Activated CD4-positive, alpha-beta T cell treated with anti-CD3 and anti-CD28 coated beads, Interleukin-2, amount 50 U/mL, for 1 hour (primary cell): ENCODE measurements at regions not wholly inside any gene's neighbourhood (a gene's known extent, or its start where the extent isn't known, plus 50 kb on each side); places are given as distances from the start of the nearest gene placed in this dataset.

Experiments used
- DNase-seq: peaks from one replicate; pipeline ENCODE4 v3.0.0-alpha.2; 2020

- no peak for DNase-seq
Observed at GRCh38 chr1:34331020-34331926, 154.6 kb downstream of the C1orf94 start.

- no peak for DNase-seq
Observed at GRCh38 chr1:34332996-34333395, 156.3 kb downstream of the C1orf94 start.

DNA sequence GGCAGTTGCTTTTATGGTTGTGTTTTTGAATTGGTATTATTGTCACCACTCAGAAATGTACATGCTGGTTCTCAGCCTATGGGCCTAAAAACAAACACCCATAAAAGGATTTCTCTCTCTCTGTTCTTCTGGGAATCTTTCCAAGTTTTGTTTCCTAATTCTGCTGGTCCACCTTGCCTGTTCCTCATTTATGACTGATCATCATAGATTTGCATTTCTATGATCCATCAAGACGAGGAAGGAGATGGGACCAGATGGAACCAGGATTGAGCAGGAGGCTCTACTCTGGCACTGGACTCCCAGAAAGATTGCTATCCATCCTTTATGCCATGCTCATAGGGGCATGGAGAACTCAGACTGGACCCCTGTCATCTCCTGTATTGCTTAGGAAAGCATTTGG is 162.2 kb downstream of the C1orf94 start:
- DNase-seq = no peak

GRCh38 chr1:34341896-34342295 is 165.2 kb downstream of the C1orf94 start:
- no peak for DNase-seq

GRCh38 chr1:34342334-34342733 is 165.6 kb downstream of the C1orf94 start:
- no peak for DNase-seq

- no peak for DNase-seq
Observed at GRCh38 chr1:34346128-34346527, 169.4 kb downstream of the C1orf94 start.

GRCh38 chr1:34353409-34353808 is 176.7 kb downstream of the C1orf94 start:
- no peak for DNase-seq

DNA sequence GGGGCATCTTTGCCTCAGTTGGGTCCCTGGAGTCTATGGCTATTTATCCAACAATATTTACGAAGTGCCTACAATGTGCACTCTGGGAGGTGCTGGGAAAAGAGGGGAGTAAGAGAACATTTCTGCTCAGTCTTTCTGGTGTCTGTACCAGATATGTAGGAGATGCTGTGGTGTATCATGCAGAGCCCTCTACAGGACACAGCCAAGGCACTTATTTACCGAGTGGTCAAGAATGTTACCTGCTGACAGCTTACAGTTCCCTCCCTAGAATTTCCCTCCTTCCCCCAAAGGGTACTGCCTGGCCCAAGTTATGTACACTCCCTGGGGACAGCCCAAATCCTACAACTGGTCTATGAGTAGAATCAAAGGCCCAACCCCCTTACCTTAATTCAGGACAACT is 177.7 kb downstream of the C1orf94 start:
- no peak for DNase-seq

DNA sequence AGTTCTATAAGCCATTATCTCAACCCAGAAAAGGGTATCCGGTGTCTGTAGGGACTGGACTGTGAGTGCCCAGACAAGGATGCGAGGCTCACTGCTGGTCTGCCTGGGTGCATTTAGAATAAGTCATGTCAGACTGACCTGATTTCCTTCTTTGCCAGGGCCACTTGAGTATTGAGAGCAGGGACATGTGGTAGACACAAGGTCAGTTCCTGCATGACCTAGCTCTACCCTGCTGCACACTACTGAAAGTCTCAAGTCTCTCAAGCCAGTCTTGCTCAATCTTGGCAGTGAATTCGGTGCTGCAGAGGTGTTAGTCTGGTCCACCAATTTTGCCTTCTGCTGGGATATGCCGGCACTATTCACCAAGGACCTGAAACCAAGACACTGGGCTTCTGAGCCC is 180.1 kb downstream of the C1orf94 start:
- no peak for DNase-seq

- DNase-seq = no peak
Observed at GRCh38 chr1:34358636-34359035, 181.9 kb downstream of the C1orf94 start.

DNA sequence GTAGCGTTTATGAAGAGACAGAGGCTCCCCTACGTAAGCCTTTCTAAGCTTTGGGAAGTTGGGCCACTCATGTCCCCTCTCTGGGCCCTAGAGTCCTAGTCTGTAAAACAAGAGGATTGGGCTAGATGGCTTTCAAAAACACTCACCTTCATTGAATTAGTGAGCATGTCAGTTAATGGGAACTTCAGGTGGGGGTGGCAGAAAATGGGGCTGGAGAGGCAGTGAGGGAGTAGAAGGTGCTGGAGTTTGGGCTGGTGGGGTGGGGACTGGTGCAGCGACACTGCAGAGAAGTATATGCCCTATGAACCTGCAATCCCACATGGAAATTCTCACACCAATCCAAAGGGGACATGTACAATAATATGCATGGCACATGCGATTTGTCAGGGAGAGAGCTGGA is 182.7 kb downstream of the C1orf94 start:
- no peak for DNase-seq

- no peak for DNase-seq
Observed at GRCh38 chr1:34360574-34360973, 183.9 kb downstream of the C1orf94 start.

DNA sequence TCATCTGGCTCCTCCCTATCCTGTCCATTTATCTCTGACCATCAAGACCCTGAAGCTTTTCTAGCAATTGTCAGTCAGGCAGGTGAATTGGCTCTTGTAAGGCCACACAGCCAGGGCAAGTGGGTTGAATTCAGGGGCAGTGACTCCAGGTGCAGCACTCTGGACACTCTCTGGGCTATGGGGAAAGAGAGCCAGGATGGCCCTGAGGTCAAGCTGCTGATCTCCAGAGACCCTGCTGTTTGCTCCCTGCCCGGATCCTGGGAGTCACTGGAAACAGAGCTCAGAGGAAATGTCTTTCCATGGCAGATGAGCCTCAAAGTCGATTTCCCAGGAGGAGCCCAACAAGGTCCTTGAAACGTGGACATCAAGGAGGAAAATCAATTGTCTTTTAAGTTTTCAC is 184.4 kb downstream of the C1orf94 start:
- no peak for DNase-seq

GRCh38 chr1:34361781-34362357 is 185.2 kb downstream of the C1orf94 start:
- no peak for DNase-seq

DNA sequence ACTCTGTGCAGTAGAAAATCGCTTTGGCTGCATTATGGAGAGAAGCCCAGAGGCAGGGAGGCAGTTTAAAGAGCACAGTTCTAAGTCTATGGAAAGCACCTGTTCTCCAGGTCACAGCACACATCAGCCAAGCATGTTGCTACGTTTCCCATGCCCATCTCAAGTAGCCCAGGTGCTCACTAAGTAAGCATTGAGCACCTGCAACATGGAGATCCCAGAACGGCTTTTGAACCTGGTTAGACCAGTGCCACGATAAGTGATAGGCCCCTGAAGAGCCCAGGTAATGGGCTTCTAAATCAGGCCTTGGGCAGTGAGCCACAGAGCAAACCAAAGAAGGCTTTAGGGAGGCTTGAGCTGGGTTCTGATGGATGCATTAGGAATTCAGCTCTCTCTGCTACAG is 186.2 kb downstream of the C1orf94 start:
- DNase-seq = no peak

GRCh38 chr1:34363447-34363846 is 186.7 kb downstream of the C1orf94 start:
- DNase-seq = no peak

GRCh38 chr1:34363915-34364314 is 187.2 kb downstream of the C1orf94 start:
- no peak for DNase-seq

- no peak for DNase-seq
Observed at GRCh38 chr1:34364376-34364775, 187.7 kb downstream of the C1orf94 start.

DNA sequence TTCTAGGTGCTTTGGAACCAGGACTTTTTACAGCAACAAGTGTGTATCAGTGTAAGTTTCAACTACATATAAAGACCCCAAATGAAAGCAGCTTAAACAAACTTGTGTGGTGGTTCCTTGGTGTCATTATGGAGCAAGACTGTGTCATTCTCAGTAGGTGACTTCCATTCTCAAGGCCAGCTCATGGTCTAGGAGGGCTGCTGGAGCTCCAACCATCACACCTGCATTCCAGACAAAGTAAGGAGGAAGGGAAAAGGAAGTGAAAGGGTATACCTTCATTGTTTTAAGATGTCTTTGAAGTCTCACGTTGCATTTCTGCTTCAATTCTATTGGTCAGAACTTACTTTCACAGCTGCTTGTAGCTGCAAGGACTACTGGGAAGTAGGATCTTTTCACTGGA is 188.6 kb downstream of the C1orf94 start:
- no peak for DNase-seq

- DNase-seq = no peak
Observed at GRCh38 chr1:34366875-34367624, 190.3 kb downstream of the C1orf94 start.

GRCh38 chr1:34367954-34368353 is 191.2 kb downstream of the C1orf94 start:
- DNase-seq = no peak

DNA sequence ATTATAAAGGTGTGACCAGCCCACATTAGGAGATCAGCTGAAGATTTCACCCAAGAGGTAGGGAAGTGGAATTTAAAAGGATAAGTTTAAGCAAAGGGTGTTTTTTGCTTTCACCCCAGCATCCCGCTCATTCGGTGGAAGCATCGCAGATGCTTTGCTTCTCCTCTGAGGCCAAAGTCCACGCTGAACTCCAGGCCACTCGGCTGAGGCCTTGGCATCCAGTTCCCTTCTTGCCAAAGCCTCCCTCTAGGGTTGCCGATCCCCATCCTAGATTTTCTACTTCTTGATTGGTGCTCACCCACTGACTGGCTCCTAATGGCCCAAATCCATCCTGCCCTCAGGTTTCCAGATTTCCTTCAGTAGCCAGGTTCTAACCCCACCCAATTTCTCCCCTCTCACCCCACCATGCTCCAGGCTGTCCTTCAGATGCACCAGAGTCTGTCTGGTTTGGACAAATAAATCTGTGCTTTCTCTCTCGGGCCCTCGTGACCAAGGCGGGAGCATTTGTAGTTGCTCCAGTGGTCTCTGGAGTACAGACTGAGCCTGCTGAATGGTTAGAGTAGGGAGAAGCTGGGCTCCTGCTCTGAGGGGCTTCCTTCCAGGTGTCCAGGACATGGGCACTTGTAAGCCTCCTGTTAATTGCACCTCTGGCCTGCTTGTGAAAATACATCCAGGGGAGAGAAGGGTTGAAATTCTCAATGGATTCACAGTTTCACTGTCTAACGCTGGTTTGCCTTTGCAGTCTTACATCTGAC is 193.2 kb downstream of the C1orf94 start:
- no peak for DNase-seq

DNA sequence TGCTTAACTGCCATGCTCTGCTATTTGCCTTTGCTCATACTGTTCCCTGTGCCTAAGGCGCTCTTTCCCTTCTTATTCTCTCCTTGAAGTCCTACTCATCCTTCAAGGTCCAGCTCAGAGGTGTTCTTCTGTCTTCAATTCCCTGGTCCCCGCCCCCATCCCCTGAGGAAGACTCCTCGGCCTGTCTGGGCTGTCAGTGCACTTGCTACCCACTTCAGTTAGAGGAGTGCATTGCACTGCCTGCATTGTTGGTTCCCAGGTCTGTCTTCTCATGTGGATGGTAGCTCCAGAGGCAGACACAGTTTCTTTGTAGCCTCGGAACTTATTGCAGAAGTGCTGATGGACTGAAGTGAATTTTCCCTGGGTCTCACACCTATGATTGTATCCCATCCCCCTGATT is 194.0 kb downstream of the C1orf94 start:
- no peak for DNase-seq
